ENCODE measurements at regions not wholly inside any gene's neighbourhood (a gene's known extent, or its start where the extent isn't known, plus 50 kb on each side); places are given as distances from the start of the nearest gene placed in this dataset.
"Not testable (repeated sequence)": the region's sequence is repeated elsewhere in the genome, so short reads cannot be mapped to it uniquely, and the experiment has no call there.

DNA sequence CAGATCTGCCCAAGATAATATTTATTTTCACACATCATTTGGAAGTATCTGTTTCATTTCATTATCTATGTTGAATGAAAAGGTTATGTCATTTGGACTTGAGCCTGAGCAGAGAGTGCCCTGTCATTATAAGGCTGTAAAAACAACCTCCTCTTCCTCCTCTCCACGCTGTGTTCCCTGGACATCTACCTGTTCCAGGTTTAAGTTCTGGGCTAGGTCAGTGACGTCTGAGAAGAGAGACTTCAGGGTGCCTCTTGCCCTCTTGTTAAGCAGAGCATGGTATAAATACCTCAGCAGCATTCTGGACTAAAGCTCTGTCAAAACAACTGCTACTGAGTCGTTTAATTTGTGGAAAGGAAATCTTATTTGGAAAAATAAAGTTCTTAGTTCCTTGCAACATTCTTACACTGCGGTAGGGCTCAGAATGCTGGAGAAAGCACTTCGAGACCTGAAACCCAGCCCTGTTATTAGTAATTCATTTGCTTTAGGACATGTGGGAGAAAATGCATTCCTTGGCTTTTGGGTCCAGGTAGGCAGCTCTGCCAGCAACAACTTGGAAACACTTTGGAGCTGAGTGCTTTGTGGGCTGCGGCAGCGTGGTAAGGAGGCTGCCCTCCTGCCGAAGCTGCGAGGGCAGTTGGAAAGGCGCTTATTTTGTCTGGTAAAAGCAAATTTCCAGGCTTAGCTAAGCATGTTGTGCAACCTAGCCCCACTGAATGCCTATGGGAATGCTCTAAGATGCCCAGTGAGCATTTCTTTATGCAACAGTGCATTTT, 91.8 kb upstream of the NEDD4L start:
- no peak for DNase-seq

DNA sequence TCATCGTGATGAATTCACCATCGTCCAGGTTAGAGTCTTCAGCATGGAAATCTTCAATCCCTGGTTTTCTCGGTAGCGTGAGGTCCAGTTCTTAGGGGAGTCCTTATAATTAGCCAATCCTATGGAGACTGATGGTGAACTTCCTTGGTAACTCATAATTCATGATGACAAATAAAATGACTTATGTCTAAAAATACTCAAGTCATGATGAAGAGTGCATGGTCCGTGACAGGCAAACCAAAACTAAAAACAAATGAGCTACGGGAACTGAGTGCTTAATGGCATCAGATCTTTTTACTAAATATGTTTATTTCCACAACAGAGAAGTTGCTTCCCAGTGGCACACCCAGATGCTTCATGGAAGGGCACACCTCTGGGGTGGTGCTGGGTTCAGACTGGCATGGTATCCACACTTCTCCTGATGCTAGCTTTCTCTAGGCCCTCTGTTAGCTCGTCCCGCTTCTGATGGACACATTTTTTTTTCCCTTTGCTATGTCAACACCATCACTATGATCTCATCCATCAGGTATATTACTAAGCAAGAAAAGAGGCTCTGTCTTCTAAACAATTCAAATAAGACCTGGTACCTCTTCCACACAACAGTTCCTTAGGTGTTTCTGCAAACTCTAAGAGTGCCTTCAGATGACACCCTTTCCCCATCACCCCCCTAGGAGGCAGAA, 92.8 kb upstream of the NEDD4L start:
- no peak for DNase-seq

DNA sequence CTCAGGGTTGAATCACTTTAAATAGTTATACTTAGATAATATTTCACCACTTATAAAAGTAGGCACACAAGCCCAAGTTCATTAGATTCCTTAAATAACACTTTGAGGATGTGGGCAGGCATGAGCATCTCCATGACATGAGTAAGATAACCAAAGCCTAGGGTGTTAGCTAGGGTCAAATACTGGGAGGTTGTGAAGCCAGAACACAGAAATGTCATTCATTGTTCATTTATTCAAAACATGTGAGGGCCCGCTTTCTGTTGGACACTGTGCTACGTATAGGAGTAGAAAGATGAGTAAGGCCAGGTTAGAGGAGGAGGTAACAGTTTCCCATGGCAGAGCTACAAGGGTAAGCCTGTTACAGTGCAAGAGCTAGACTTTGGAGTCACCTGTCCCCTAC, 93.5 kb upstream of the NEDD4L start:
- no peak for DNase-seq

DNA sequence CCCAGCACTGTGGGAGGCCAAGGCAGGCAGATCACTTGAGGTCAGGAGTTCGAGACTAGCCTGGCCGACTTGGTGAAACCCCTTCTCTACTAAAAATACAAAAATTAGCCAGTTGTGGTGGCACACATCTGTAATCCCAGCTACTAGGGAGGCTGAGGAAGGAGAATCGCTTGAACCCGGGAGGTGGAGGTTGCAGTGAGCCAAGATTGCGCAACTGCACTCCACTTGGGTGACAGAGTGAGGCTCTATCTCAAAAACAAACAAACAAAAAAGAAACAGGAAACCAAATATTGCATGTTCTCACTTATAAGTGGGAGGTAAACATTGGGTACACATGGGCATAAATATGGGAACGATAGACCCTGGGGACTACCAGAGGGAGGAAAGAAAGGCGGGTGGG, 94.7 kb upstream of the NEDD4L start:
- DNase-seq: not testable (repeated sequence)

DNA sequence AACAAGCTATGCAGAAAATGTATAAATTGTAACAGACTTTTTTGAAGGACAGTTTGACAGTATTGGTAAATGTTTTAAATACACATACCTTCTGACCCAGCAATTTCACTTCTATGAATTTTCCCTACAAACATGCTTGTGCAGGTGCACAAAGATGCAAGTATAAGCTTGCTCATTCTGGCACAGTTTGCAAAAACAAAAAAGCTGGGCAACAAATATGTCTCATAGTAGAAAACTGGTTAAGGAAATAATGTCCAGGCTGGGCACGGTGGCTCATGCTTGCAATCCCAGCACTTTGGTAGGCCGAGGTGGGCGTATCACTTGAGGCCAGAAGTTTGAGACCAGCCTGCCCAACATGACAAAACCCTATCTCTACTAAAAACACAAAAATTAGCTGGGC, 96.9 kb upstream of the NEDD4L start:
- no peak for DNase-seq

DNA sequence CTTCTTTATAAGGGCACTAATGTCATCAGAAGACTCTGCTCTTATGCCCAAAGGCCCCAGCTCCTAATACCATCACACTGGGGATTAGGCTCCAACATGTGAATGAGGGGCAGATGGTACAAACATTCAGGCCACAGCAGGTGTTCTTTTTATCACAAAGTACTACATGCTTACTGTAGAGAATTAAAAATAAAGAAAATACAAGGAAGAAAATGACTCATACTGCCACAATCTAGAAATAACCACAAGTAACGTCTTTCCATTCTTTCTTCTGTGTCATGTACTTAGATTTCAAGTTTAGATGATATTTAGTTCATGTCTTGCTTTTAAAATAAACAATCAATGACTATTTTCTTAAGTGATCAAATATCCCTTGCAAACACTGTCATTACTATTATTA, 100.3 kb upstream of the NEDD4L start:
- DNase-seq: no peak

DNA sequence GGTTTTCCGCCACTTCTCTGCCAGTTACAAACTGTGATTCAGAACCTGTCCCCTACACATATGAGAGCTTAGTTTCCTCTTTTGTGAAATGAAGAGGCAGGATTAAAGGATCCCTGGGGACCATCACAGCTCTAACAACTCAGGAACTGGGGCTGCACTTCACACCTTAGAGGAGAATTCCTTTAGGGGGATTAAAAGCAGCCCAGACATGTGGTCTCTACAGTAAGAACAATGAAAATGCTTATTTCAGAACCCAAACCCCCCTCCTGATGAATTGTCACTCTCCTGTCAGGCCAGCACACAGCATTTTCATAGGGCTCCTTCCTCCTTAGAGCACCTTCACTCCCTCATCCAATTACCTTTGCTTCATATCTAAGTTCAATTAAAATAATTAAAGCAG, 101.5 kb upstream of the NEDD4L start:
- DNase-seq: no peak

DNA sequence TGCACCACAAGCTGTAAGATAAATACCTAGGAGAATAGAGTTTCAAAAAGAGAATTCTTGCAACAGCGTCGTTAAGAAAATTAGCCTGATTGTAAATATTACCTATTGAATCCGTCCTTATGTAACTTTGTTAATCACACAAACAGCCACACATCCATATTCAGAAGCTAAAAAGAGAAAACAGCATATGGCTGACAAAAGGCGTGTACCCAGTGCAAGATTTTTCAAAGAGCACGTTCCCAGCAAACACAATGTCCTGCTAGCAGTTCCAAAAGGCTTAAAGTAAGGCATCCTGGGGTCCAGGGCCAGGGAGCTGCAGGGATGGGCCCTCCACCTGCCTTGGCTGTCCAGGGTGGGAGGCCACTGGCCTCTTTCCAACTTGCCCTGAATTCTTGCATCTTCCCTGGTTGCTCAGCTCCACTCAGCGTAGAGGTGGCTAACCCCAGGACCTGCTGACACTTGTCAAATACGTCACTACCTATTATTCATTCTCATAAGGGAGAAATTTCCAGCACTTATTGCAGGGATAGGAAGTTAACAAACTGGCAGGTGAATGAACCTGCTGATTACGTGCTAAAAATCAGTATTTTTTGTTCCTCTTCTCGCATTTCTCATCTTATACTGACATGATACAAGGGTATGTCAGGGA, 102.1 kb upstream of the NEDD4L start:
- no peak for DNase-seq

DNA sequence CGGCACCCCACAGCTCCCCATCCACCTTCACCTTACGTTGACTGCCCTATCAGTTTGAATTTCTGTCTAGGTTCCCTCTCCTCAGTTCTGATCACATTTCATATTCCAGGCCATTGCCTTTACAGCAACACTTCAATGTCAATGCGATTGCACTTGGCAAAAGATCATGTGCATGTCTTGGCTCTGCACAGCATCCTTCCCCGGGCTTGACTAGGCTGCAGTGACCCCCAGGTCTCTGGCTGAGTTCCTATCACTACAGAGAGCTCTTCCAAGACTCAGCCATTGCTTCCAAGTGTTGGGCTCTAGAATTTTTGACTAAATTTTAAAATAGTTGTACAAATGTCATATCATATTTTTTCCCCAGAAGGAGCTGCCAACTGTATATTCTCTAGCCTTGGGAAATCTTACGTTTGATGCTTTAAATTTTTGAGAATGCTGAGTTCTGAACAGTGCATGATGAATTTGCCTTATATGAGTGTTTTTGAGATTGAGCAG, 103.8 kb upstream of the NEDD4L start:
- no peak for DNase-seq

DNA sequence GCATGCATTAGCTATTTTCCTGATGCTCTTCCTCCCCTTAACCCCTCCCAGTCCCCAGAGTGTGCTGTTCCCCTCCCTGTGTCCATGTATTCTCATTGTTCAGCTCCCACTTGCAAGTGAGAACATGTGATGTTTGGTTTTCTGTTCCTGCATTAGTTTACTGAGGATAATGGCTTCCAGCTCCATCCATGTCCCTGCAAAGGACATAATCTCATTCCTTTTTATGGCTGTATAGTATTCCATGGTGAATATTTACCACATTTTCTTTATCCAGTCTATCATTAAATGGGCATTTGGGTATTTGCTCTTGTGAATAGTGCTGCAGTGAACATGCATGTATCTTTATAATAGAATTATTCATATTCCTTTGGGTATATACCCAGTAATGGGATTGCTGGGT, 109.7 kb upstream of the NEDD4L start:
- not testable (repeated sequence) for DNase-seq

DNA sequence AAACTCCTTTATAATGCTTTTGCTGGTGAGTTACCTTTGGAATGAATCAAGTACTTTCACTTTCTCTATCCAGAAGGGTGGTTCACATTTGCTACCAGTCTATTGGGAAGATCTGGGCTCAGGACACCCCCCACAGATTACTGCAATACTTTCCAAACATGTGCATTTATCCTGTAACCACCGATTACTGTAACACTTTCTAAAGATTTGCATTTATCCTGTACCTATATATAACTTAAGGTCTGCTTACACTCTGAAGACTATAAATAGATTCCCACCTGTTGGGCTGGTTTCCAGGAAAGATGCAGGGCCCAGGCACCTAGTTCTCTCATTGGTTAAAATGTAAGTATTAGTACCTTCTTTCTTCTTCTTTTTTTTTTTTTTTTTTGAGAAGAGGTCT, 113.0 kb upstream of the NEDD4L start:
- no peak for DNase-seq

DNA sequence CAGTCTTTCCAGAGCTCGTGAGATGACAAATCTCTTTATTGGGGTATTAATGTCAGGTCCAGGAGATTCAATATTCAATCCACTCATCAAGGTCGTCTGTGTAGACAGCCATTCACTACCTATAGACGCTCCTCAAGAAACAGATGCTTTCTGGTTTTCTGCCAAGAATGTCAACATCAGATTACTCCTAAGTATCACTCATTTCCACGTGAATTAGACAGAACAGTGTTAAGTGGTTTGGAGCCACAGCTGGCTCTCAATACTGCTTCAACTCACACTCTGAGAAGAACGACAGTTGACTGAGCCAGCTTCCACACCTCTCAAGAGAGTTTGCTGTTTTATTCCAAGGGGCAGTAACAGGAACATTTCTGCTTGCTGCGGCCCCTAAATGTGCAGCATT, 113.5 kb upstream of the NEDD4L start:
- DNase-seq: no peak

DNA sequence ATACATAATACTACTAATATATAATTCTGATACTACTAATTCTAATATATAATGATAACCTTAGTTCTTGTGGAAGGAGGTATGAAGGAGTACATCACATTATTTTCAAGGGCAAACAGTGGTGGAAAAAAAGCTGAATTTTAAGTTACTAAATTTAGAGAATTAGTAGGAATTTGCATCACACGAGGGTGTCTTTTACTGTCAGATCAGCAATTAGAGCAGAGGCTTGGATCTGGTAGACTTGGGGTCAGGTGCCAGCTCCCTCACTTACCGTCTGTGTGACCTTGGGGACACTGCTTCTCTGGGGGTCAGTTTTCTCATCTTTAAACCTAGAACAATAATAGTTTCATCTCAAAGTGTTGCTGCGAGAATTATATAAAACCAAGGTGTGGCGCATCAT, 114.1 kb upstream of the NEDD4L start:
- DNase-seq: no peak

DNA sequence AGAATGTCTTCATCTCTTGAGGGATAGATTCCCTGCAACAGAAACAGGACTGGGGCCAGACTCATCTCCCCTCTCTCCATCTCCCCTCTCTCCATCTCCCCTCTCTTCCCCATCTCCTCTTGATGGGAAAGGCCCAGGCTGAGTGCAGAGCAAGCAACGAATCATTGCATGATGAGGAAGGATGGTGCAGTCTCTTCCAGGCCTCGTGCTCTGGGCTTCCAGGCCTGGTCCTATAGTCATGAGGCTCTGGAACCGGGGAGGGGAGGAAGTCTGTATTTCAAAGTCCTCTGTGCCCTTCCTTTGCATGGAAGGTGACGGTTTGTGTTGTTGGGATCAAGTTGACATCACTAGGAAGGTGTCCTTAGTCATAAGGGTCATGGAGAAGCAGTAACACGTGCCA, 115.6 kb upstream of the NEDD4L start:
- no peak for DNase-seq

DNA sequence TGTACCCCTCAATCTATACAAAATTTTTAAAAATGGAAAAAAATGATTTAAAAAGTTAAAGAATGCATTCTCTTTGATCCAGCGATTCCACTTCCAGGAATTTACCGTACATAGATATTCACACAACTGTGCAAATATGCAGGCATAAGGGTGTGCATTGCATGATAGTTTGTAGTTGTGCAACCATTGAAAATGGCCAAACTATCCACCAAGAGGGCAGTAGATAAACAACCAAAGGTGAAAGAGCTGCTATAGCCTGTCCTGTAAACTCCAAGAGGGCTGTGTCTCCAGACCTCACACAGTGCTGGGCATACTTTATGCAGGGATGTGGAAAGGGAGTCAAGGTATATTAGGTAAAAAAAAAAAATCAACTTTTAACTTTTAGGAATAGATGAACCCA, 116.5 kb upstream of the NEDD4L start:
- DNase-seq: no peak

DNA sequence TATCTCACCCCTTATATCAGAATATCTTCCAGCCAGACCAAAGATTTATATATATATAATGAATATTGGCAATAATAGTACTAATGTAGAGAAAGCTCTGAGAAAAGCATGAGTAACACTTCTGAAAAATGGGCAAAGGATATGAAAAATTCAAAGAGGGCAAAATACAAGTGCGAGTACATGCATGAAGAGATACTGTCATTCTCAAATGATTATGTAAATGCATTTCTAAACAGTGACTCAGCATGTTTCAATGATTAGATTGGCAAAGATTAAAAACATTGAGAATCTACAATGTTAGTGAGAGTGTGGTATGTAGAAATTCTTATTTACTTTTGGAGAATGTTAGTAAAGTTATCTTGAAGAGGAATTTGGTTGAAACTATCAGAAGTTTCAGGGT, 118.3 kb upstream of the NEDD4L start:
- no peak for DNase-seq

DNA sequence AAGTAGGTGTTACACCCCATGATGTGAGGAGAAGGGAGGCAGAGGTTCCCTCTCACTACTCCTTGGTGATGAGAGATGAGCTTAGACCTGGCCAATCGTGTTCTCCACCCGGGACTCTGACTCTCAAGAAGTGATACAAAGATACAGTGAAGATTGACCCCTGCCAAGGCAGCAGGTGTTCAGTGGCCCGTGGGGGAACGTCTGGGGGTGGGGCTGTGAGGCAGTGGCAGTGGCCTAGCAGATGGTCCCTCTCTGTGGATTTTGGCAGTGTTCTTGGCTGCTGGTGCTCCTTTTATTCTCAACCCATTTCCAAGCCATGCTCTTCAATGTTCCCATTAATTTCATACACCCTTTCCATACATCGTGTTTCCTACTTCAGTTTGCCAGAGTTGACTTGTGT, 120.4 kb upstream of the NEDD4L start:
- DNase-seq: no peak

DNA sequence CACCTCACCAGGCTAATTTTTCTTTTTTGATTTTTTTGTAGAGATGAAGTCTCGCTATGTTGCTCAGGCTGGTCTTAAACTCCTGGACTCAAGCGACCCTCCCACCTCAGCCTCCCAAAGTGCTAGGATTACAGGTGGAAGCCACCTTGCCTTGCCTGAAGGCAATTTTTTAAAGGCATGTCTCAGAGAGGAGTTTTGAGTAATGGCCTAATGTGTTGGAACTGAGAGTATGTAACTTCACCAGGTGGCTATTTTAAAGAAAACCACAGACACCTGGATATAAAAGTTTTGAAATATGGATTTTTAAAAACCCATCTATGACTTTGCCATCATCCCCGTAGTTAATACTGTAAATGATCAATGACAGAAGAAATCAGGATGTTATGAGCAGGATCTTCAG, 119.8 kb upstream of the ATP8B1 start:
- no peak for DNase-seq

DNA sequence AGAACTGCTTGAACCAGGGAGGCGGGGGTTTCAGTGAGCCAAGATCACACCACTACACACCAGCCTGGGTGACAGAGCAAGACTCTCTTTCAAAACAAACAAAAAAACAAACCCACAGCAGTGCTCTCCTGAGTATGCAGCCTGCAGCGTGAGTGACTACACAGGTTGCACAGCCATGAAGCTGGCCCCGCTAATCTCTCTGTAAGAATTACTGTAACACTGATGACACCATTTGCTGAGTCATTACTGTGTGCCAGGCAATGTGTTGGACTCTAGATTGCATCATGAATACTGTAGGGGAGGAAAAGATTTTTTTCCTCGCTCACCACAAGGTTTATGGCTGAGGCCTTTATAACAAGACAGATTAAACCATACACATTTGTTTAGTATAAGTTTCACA, 118.6 kb upstream of the ATP8B1 start:
- no peak for DNase-seq

DNA sequence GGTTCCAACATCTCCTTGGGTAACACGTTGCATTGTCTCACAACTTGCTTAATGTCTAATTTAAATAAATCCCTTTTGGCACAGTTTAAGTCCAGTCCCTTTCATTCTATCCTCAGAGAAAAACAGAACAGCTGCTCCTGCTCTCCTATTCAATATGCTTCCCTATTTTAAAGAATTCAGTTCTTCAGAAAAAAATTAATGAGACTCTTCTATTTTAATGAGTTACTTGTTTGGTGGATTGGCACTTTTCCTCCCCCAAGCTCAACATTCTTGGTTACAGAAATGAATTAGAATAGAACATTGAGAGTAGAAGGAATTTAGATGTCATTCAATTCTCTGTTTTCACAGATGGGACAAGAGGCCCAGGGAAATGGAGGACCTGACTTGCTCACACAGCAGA, 116.9 kb upstream of the ATP8B1 start:
- no peak for DNase-seq

DNA sequence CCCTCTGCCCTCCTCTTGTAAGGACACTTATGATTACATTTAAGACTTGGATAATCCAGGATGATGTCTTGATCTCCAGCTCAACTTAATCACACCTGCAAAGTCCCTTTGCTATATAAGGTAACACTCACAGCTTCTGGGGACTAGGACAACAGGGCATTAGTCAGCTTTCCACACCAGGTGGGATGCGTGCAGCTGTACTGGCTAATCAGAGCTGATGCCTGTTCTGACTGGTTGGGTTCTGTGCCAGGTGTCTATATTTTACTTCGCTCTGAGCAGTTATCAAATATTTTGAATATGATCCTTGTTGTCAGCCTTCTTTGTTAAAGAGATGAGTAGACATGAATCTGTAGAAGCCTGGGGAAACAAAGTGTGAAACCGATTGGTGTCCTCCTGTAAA, 115.5 kb upstream of the ATP8B1 start:
- DNase-seq: no peak

DNA sequence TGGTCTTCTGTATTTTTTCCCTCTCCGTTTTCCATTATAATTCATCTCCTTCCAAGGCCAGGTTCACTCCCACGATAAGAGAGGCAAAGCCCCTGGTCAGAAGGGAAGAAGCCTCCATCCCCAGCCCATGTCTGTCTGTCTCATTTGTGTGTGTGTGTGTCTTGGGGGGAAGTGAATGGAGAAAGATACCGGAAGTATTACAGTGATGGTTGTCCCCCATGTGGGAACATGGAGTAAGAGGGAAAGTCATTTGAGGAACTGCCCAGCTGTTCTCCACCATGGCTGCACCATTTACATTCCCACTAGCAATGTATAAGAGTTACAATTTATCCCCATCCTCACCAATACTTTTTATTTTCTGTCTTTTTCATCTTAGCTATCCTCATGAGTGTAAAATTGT, 113.6 kb upstream of the ATP8B1 start:
- no peak for DNase-seq

DNA sequence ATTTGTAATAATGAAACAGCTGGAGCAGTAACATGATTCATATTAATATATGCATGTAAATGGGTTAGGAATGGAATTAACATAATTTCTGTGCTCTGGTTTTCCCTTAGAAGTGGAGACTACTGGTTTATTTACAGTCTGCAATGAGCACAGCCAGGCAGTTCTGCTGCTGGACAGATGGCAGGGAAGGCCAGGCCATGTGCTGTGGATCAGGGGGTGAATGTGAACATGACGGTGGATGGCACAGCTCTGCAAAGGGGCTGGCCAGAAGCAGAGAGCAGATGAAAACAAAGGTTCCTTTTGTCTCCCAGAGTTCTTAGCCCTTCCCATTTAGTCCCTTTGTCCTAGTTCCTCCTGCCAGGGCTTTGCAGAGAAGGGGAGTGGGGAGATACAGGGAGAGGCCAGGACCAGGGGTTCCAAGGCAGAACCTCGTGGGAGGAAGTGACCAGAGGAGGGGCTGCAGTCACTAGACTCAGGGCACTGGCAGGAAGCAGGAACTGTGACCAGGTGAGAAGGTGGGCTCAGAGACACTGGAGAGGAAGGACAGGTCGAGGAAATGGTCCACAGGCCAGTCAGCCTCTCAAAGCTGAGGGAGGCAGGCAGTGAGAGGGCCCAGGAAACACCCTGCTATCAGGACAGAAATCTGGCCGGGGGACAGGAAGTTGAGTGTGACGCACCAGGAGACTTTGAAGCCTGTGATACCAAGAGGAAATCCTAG, 112.9 kb upstream of the ATP8B1 start:
- DNase-seq: no peak

DNA sequence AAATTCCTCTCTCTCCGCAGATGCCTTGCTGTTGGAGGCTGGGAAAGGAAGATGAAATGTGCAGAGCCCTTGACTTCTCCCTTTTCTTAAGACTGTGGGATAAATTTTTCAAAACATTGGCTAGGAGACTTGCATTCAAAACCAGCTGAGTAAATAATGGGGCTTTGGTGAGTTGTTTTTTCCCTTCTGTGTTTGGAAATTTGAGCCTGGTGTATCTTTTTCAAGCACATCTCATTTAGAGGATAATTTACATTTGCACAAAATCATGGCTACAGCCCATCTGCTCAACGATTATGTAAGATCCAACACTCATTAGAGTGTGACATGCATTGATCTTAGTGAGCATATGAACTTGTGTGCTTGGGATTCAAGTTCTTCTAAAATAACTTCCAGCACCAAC, 112.1 kb upstream of the ATP8B1 start:
- DNase-seq: no peak
